GM12892 (cell line): ENCODE measurements at regions not wholly inside any gene's neighbourhood (a gene's known extent, or its start where the extent isn't known, plus 50 kb on each side); places are given as distances from the start of the nearest gene placed in this dataset.

ENCODE experiments used
- POLR2A ChIP-seq: IDR thresholded peaks from 2 replicates; pipeline ENCODE4 v1.6.1; 2011; ENCODE audit warnings: low read depth, low read length, control low read depth
- POLR2AphosphoS5 ChIP-seq: IDR thresholded peaks from 2 replicates; pipeline ENCODE4 v1.6.1; 2011; ENCODE audit warnings: low read depth, low read length, control low read depth
- TAF1 ChIP-seq: IDR thresholded peaks from 2 replicates; pipeline ENCODE4 v1.6.1; 2011; ENCODE audit warnings: low read depth, mild to moderate bottlenecking, control low read depth, low read length, borderline replicate concordance

DNA sequence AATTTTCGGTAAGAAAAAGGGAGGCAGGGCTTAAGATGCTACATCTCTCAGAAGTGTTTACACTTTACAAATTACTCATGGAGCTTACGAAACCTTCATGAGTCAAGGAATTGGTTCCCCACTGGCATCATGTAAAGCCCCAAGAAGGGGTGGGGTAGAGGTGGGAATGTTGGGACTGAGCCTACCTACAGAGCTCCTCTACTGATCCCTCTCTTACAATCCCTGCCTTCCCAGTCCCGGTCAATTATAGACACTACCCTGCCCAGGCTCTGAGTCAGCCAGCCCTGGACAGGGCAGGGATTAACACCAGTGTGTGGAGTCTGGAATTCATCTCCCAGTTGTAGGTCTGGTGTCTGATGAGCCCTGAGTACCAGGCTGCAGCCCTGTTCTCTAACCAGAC, 248.9 kb downstream of the PAX3 start:
- no peak for TF ChIP-seq TAF1
- TF ChIP-seq POLR2A, result no peak
- TF ChIP-seq POLR2AphosphoS5, result no peak
